NCI-H345 treated with DMSO at 0.1 percent for 48 hours (cell line): ENCODE measurements at regions not wholly inside any gene's neighbourhood (a gene's known extent, or its start where the extent isn't known, plus 50 kb on each side); places are given as distances from the start of the nearest gene placed in this dataset.

Experiments
- DNase-seq: peaks from one replicate; lab custom pipeline; 2025; ENCODE audit not compliant: unreplicated experiment; lab: John Stamatoyannopoulos, UW

- no peak for DNase-seq
These were observed 922.4 kb upstream of the ADGRL2 start for GRCh38 chr1:80878343-80878742.

- DNase-seq, result no peak
These were observed 924.7 kb upstream of the ADGRL2 start for GRCh38 chr1:80876035-80876434.

GRCh38 chr1:80869299-80869698 lies 931.4 kb upstream of the ADGRL2 start:
- no peak for DNase-seq

GRCh38 chr1:80847904-80848303 lies 952.8 kb upstream of the ADGRL2 start:
- no peak for DNase-seq

- no peak for DNase-seq
These were observed 953.8 kb upstream of the ADGRL2 start for GRCh38 chr1:80846966-80847365.

GRCh38 chr1:80842796-80843195 lies 957.9 kb upstream of the ADGRL2 start:
- DNase-seq, result no peak

GRCh38 chr1:80841261-80841660 lies 959.5 kb upstream of the ADGRL2 start:
- no peak for DNase-seq

- DNase-seq, result no peak
These were observed 963.7 kb upstream of the ADGRL2 start for GRCh38 chr1:80837066-80837465.

- DNase-seq, result no peak
These were observed 964.2 kb upstream of the ADGRL2 start for GRCh38 chr1:80836505-80836904.

- DNase-seq, result no peak
These were observed 973.1 kb upstream of the ADGRL2 start for GRCh38 chr1:80827666-80828065.

GRCh38 chr1:80825067-80825466 lies 975.7 kb upstream of the ADGRL2 start:
- no peak for DNase-seq

- no peak for DNase-seq
These were observed 982.5 kb upstream of the ADGRL2 start for GRCh38 chr1:80818211-80818610.

- DNase-seq, result no peak
These were observed 992.8 kb upstream of the ADGRL2 start for GRCh38 chr1:80807981-80808380.

- DNase-seq, result no peak
These were observed 994.3 kb upstream of the ADGRL2 start for GRCh38 chr1:80806431-80806830.

GRCh38 chr1:80801695-80802094 lies 999.0 kb upstream of the ADGRL2 start:
- no peak for DNase-seq

GRCh38 chr1:80799457-80799856 lies 1001.3 kb upstream of the ADGRL2 start:
- no peak for DNase-seq

GRCh38 chr1:80779275-80779674 lies 1021.5 kb upstream of the ADGRL2 start:
- DNase-seq, result no peak

- no peak for DNase-seq
These were observed 1022.5 kb upstream of the ADGRL2 start for GRCh38 chr1:80778094-80778840.

- DNase-seq, result no peak
These were observed 1024.5 kb upstream of the ADGRL2 start for GRCh38 chr1:80776266-80776665.

- no peak for DNase-seq
These were observed 1031.5 kb upstream of the ADGRL2 start for GRCh38 chr1:80769208-80769750.

GRCh38 chr1:80767711-80768110 lies 1033.0 kb upstream of the ADGRL2 start:
- no peak for DNase-seq

GRCh38 chr1:80759354-80759753 lies 1041.4 kb upstream of the ADGRL2 start:
- no peak for DNase-seq

GRCh38 chr1:80755944-80756343 lies 1044.8 kb upstream of the ADGRL2 start:
- DNase-seq, result no peak
